Neural cell (in vitro differentiated cells): ENCODE measurements at regions not wholly inside any gene's neighbourhood (a gene's known extent, or its start where the extent isn't known, plus 50 kb on each side); places are given as distances from the start of the nearest gene placed in this dataset.

Experiments
- MXI1 ChIP-seq: fragments of 450-650 bp; conservative IDR thresholded peaks from 2 replicates; pipeline ENCODE4 v1.6.1; 2014; ENCODE audit warnings: antibody characterized with exemption, mild to moderate bottlenecking; ENCODE audit not compliant: poor library complexity, severe bottlenecking
- POLR2AphosphoS5 ChIP-seq: IDR thresholded peaks from 2 replicates; pipeline ENCODE4 v1.6.1; 2012
- SMC3 ChIP-seq: fragments of 450-650 bp; conservative IDR thresholded peaks from 2 replicates; pipeline ENCODE4 v1.6.1; 2014; ENCODE audit warnings: antibody characterized with exemption, mild to moderate bottlenecking, moderate library complexity; ENCODE audit not compliant: poor library complexity
- TF ChIP-seq, protein P1 (sequence below): fragments of 450-650 bp; IDR thresholded peaks from 2 replicates; pipeline ENCODE4 v1.5.1; 2014; ENCODE audit warnings: antibody characterized with exemption, mild to moderate bottlenecking, moderate library complexity; ENCODE audit not compliant: poor library complexity, severe bottlenecking
- TF ChIP-seq, protein P2 (sequence below): IDR thresholded peaks from 2 replicates; pipeline ENCODE4 v1.6.1; 2012; ENCODE audit warnings: borderline replicate concordance

DNA sequence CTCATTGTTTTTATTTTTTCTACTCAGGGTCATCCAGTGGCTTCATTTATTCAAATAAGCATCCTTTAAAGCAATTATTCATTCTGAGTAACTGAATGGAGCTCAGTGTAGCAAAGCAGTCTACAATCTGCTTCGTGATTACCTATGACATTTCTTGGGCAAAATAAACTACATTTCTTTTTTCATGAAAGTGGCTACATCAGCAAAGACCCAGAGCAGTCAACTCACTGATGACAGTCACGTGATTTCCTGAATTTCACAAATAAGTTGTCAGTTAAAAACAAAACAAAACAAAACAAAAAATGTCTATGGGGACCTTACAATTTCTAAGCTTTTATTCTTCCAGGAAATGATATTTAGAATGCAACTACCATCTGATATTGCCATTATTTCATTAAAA, 182.1 kb downstream of the VEGFC start:
- no peak for TF ChIP-seq POLR2AphosphoS5
- TF ChIP-seq, protein P1, sequence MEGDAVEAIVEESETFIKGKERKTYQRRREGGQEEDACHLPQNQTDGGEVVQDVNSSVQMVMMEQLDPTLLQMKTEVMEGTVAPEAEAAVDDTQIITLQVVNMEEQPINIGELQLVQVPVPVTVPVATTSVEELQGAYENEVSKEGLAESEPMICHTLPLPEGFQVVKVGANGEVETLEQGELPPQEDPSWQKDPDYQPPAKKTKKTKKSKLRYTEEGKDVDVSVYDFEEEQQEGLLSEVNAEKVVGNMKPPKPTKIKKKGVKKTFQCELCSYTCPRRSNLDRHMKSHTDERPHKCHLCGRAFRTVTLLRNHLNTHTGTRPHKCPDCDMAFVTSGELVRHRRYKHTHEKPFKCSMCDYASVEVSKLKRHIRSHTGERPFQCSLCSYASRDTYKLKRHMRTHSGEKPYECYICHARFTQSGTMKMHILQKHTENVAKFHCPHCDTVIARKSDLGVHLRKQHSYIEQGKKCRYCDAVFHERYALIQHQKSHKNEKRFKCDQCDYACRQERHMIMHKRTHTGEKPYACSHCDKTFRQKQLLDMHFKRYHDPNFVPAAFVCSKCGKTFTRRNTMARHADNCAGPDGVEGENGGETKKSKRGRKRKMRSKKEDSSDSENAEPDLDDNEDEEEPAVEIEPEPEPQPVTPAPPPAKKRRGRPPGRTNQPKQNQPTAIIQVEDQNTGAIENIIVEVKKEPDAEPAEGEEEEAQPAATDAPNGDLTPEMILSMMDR = no peak
- TF ChIP-seq, protein P2, sequence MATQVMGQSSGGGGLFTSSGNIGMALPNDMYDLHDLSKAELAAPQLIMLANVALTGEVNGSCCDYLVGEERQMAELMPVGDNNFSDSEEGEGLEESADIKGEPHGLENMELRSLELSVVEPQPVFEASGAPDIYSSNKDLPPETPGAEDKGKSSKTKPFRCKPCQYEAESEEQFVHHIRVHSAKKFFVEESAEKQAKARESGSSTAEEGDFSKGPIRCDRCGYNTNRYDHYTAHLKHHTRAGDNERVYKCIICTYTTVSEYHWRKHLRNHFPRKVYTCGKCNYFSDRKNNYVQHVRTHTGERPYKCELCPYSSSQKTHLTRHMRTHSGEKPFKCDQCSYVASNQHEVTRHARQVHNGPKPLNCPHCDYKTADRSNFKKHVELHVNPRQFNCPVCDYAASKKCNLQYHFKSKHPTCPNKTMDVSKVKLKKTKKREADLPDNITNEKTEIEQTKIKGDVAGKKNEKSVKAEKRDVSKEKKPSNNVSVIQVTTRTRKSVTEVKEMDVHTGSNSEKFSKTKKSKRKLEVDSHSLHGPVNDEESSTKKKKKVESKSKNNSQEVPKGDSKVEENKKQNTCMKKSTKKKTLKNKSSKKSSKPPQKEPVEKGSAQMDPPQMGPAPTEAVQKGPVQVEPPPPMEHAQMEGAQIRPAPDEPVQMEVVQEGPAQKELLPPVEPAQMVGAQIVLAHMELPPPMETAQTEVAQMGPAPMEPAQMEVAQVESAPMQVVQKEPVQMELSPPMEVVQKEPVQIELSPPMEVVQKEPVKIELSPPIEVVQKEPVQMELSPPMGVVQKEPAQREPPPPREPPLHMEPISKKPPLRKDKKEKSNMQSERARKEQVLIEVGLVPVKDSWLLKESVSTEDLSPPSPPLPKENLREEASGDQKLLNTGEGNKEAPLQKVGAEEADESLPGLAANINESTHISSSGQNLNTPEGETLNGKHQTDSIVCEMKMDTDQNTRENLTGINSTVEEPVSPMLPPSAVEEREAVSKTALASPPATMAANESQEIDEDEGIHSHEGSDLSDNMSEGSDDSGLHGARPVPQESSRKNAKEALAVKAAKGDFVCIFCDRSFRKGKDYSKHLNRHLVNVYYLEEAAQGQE = no peak
- no peak for TF ChIP-seq MXI1
- TF ChIP-seq SMC3 = no peak
